SK-N-SH (cell line): ENCODE measurements at regions not wholly inside any gene's neighbourhood (a gene's known extent, or its start where the extent isn't known, plus 50 kb on each side); places are given as distances from the start of the nearest gene placed in this dataset.

Source experiments
- CTCF ChIP-seq: fragments of 200-600 bp; sonication (generic); IDR thresholded peaks from 2 replicates; pipeline ENCODE4 v1.6.1; 2017; ENCODE audit warnings: antibody characterized with exemption, mild to moderate bottlenecking, moderate library complexity
- GABPA ChIP-seq: IDR thresholded peaks from 2 replicates; pipeline ENCODE4 v1.4.0; 2012; ENCODE audit warnings: low read depth, mild to moderate bottlenecking
- NFIC ChIP-seq: IDR thresholded peaks from 2 replicates; pipeline ENCODE4 v1.4.0; 2012; ENCODE audit warnings: borderline replicate concordance
- USF2 ChIP-seq: fragments of 150-350 bp; IDR thresholded peaks from 2 replicates; pipeline ENCODE4 v1.6.1; 2017; ENCODE audit warnings: antibody characterized with exemption, low read length, low read depth, borderline replicate concordance

- TF ChIP-seq USF2: no peak
- TF ChIP-seq CTCF: no peak
- no peak for TF ChIP-seq GABPA
- no peak for TF ChIP-seq NFIC
Observed at GRCh38 chr12:63321373-63321772, 170.4 kb upstream of the AVPR1A start.
